HG02973 (cell line): ENCODE measurements at regions not wholly inside any gene's neighbourhood (a gene's known extent, or its start where the extent isn't known, plus 50 kb on each side); places are given as distances from the start of the nearest gene placed in this dataset.

ENCODE experiments used
- ATAC-seq: cut with Tn5 transposase; IDR thresholded peaks from one replicate; pipeline ENCODE4 v1.9.1; 2021; ENCODE audit warnings: moderate library complexity; ENCODE audit not compliant: unreplicated experiment

- no peak for ATAC-seq
These were observed 303.9 kb downstream of the ETAA1 start for GRCh38 chr2:67701011-67701410.

DNA sequence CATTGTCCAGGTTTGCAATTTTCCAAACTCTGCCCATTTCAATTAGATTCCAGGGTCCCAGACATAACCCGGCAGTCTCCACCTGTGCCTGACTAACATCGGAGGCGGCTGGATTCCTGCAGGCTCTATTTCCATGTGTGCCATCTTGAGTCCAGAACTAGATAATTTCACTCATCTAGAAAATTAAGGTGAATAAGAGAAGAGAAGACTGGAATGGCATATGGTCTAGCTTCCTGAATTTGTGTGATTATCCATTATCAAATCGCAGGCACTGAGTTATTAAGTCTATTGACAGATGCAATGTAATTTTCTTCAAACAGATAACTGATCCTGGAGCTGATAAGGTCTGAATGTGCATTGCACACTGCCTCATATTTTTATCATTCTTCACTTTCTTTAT is 305.2 kb downstream of the ETAA1 start:
- no peak for ATAC-seq

GRCh38 chr2:67702937-67703336 is 305.8 kb downstream of the ETAA1 start:
- no peak for ATAC-seq

- ATAC-seq: no peak
These were observed 308.9 kb downstream of the ETAA1 start for GRCh38 chr2:67706082-67706481.

DNA sequence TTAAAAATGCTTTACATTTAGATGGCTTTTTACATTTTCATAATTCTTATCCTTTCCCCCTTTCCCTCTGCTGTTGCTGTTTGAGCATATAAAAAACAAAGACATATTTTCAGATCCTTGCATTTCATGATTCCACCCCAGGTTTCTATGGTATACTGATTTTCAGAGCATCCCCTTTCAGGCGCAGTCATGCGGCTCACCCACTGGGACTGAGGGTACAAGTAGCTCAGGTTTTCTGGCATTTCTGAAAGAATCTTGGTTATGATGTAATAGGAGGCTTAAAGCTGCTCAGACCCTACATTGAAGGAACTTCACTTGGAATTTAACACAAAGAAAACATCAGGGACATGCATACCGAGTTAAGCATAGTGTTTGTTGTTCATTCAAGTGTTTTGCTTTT is 310.8 kb downstream of the ETAA1 start:
- no peak for ATAC-seq

DNA sequence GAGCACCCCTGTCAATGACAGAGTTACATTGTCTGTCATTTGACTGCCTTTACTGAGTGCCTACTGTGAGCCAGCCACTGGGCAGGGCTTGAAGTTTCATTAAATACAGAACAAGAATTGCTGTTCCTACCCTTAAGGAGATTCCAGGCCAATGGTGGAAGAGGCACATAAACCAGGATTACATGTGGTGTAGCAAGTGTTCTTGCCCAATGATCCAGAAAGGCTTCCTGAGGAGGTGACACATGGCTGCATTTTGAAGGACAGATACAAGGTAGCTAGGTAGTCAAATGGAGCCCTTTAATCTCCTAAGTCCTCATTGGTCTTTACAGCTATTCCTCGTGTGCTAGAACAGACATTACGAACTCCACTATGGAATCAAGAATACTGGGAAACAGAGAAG is 312.7 kb downstream of the ETAA1 start:
- ATAC-seq: no peak

DNA sequence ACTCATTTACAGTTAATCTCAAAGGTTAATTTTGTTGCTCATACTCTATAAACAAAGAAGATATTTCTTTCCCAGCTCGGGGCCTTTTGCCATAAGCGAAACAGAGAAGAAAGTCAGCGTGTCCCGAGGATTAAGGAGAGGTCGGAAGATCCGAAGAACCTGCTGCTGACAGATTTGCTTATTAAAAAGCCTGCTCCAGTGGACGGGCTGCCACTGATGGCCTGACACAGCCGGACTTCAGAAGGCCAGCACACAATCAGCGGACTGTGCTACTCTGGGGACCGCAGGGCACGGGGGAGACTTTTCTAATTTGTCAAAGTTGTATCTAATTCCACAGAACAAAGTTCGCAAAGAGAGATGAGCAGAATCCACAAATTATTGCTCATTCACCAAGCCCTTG is 315.4 kb downstream of the ETAA1 start:
- ATAC-seq: no peak

GRCh38 chr2:67713376-67713775 is 316.2 kb downstream of the ETAA1 start:
- no peak for ATAC-seq

DNA sequence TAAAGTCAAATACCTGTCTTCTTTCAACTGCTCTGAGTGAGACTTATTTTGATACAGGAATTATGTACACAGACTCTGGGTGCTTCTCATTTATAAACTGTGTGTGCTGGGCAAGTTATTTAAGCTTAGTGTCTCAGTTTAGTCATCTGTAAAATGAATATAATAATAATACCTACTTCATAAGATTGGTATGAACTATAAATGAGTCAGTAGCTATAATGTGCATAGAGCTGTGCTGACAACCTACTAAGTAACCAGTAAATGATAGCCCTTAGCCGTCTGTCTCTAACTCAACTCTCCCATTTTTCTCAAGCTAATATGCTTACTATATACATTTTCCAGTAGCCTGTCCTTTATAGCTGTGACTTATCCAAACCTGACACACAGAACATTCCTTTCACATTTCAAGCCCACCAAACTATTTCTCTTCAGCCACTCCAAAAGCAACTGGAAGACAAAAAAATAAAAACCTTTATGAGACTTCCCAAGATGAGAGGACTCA is 319.8 kb downstream of the ETAA1 start:
- no peak for ATAC-seq

DNA sequence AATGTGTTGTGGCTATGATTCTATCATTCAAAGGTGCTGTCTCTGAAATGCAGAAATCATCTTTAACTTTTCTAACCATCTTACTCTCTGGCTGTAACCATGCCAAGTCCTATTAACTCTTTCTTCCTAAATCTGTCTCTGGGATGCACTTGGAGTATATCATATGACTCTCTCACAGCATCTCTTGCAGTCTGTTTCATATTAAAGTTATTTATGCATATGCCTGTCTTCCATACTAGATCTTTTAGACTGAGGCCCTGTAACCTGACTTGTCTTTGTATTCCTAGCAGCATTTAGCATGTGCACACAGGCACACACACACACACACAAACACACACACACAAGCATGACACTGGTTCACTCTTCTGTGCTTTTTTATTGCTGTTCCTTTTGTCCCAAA is 320.6 kb downstream of the ETAA1 start:
- no peak for ATAC-seq

DNA sequence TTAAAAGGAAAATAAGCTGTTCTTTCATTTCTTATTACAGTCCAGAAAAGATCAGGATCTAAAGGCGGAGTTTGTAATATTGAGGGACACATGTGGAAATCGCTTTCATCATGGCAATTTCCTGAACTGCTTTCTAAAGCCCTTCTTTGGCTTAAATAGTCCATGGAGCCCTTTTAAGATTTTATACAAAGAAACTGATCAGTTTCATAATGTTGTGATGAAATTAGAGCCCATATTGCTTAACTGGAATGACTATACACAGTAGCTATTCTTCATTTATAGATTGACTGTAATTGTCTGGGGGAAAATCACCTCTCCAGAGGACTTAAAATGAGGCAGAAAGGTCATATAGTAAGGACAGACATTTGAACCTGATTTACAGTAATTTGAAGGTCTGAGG is 322.2 kb downstream of the ETAA1 start:
- no peak for ATAC-seq

- ATAC-seq: no peak
These were observed 324.4 kb downstream of the ETAA1 start for GRCh38 chr2:67721516-67721915.

DNA sequence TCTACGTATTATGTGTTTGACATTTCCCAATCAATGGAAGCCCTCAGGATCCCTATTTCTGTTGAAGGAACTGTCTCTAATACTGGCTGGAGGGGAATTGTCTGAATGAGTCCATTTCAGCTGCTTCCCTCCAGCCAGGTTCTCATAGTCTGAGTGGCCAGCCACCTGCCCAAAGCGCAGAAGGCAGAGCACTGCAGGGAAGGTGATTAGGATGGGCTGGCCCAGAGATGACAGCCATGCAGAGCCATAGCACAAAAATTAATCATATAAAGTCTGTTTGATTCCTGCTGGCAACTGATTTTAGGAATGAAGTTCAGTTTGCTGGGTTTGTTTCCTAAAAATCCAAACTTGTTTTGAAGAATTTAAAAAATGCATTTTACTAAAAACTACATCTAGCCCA is 327.1 kb downstream of the ETAA1 start:
- ATAC-seq: no peak

DNA sequence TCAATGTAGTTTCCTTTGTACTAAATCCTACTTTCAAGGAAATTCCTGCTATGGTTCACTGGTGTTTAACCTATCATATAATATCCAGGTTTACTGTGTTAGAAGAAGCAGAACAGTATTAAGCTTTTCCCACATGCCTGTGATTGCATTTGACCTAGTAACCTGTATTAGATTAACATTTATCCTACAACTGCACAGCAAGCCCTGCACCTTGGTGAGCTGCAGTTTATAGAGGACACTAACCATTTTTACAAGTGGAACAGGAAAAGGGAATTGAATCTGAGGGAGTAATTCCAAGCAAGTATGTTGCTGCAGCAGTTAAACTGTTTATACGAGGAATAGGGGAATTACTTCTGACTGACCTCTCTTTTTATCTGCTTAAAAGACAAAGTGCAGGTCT is 328.6 kb downstream of the ETAA1 start:
- ATAC-seq: no peak

DNA sequence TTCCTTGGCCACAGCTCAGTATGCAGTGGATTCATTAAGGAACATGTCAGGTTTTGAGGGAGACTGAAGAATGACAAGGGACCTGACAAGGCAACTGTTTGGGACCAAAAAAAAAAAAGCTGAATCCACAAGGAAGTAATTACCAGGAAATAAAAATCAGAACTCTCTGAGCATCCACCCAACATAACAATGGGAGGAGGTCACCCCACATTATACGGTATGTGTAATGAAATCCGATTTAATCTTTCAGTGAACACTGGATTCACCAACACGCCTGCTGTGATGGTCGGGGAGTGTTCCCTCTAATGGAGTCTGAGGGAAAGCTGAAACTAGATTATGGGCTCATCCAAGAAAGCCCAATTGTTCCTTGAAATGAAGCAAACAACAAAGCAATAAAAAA is 329.3 kb downstream of the ETAA1 start:
- ATAC-seq: no peak

DNA sequence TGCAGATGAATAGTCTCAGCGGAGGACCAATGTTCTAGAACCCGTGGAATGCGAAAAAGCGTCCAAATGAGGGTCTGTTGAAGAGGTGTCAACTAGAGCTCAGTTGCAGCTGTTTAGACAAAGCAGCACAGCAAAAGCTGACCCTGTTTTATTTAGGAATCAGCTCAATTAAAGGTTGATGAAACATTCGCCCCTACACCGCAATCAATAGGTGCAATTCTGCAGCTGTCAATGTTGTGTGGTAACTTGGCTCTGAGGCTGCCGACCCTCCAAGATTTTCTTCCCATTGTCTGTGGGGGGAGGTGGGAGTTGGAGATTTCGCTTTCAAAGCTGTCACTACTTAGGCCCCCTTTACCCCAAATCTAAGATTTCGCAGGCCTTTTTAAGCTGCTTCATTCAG is 330.0 kb downstream of the ETAA1 start:
- no peak for ATAC-seq

DNA sequence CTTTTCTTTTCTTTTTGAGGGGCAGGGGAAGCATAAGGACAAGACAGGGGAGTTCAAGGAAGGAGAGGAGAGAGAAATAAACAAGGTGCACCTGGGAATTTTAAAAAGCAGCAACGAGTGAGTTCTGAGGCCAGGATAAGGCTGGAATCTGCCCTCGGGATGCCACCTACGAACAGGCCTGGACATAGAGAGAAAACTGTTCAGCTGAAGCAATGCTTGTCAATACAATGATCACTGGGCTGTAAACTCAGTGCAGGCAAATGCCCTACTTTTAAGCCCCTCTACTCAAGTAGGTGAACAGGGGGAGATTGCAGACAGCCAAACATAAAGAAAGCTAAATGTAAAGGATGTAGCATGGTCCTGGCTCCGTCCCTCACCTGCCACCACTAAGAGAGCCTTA is 330.5 kb downstream of the ETAA1 start:
- no peak for ATAC-seq

GRCh38 chr2:67729474-67729873 is 332.3 kb downstream of the ETAA1 start:
- ATAC-seq: no peak

DNA sequence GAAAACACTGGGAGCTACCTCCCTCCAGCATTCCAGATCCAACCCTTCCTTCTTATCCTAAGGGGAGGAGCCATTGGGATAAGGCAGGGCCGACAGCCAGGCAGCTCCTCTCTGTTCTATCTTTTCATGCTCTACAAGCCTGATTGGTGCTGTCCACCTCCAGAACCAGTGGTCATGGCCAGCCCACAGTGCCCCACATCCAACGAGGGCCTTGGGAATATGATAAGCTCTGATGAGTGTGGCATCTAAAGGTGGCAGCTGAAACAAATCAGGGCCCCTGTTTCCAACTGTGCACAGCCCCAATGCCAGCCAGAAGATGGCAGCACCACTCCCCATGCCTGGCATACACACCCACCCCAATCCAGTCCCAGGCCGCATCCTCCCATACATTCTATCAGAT is 329.3 kb downstream of the C1D start:
- ATAC-seq: no peak

GRCh38 chr2:67752199-67752598 is 310.6 kb downstream of the C1D start:
- ATAC-seq: no peak

GRCh38 chr2:67752969-67753368 is 309.8 kb downstream of the C1D start:
- no peak for ATAC-seq

- no peak for ATAC-seq
These were observed 307.5 kb downstream of the C1D start for GRCh38 chr2:67755156-67755882.

DNA sequence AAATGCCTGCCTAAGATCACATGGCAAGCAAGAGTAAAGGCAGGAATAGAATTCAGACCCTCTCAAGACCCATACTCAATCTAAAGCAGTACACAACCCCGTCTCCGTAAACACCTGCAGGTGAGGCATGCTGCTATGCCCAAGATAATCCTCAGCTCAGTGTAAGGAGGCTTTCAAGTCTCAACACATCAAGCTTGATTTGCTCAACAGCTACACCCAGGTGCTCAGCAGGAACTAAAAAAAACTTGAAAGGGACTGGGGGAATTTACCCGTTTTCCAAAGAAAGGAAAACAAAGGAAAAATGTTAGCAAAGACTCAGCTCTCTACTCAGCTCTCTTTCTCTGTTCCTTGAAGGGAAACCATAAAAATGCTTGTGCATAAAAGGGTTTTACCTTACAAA is 301.8 kb downstream of the C1D start:
- no peak for ATAC-seq
